GM12874 (cell line): ENCODE measurements at regions not wholly inside any gene's neighbourhood (a gene's known extent, or its start where the extent isn't known, plus 50 kb on each side); places are given as distances from the start of the nearest gene placed in this dataset.

Experiments used
- TF ChIP-seq, protein P1 (sequence below): IDR thresholded peaks from 2 replicates; pipeline ENCODE4 v1.5.1; 2011; ENCODE audit warnings: low read depth, mild to moderate bottlenecking, control low read depth, low read length, moderate library complexity; ENCODE audit not compliant: insufficient read depth

DNA sequence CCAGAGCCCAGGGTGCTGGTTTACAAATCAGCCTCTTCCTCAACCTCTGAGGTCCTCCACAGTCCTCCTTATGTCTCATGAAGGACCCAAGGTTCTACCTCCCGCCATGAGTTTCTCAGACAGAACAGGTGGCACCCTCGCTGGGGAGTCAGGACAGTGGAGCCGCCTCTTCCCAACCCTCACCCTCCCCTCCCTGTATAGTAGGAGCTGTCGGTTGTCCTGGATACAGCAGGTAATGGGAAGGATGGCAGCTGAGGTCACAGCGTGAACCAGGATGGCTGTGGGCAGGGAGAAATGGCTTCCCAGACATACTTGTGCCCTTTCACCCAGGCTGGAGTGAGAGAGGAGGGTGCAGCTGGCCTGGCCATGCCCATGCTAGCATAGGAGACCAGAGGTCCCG is 134.6 kb downstream of the CHST1 start:
- TF ChIP-seq, protein P1, sequence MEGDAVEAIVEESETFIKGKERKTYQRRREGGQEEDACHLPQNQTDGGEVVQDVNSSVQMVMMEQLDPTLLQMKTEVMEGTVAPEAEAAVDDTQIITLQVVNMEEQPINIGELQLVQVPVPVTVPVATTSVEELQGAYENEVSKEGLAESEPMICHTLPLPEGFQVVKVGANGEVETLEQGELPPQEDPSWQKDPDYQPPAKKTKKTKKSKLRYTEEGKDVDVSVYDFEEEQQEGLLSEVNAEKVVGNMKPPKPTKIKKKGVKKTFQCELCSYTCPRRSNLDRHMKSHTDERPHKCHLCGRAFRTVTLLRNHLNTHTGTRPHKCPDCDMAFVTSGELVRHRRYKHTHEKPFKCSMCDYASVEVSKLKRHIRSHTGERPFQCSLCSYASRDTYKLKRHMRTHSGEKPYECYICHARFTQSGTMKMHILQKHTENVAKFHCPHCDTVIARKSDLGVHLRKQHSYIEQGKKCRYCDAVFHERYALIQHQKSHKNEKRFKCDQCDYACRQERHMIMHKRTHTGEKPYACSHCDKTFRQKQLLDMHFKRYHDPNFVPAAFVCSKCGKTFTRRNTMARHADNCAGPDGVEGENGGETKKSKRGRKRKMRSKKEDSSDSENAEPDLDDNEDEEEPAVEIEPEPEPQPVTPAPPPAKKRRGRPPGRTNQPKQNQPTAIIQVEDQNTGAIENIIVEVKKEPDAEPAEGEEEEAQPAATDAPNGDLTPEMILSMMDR, result no peak

DNA sequence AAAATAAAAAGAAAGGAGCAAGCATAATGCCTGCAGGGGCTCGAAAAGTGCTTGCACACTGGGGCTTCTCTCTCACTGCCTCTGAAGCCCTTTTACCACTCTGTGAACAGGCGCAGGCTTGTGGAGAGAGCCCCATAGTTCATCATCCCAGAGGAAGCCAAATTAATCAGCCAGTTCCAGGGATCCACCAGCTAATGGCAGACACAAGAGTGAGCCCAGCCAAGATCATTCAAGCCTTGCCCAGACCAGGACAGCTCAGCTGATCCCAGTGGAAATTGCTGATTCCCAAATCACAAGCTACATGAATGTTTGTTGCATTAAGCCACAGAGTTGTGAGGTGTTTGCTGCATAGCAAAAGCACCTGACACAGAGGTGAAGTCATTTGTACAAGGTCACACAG is 135.3 kb downstream of the CHST1 start:
- TF ChIP-seq, protein P1, result no peak

DNA sequence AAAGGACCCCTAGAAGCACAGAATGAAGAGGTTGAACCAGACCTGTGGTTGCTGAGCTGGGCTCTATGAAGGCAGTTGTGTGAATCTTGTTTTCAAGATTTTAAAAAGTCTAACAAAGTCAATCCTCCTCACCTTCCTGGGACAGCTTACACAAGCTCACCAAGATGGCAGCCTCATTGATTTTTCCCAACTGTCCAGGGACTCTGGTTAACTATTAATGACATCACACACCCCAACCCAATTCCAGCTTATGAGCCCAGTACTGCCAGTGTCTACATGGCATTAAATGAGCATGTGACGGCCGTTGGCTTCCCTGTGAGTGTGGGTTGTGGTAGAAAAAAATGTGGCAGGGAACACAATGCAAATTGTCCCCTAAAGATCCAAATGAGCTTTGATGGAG is 137.0 kb downstream of the CHST1 start:
- TF ChIP-seq, protein P1, result no peak

DNA sequence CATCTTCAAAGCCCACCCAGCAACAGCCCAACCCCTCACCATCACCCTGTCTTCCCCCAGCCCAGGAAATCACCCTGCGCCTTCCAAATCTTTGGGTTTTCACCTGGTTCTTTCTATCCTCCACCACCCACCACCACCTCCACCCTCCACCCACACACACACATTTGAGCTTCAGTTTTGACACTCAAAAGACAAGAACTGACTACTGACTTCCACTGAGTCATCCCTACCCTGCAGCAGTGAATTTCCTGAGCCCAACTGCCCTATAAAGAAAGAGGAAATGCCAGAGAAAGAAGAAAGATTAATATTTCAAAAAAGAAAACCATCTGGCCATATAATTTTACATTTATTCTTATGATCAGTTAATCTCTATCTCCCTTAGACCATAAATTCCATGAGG is 137.5 kb downstream of the CHST1 start:
- TF ChIP-seq, protein P1, result no peak

DNA sequence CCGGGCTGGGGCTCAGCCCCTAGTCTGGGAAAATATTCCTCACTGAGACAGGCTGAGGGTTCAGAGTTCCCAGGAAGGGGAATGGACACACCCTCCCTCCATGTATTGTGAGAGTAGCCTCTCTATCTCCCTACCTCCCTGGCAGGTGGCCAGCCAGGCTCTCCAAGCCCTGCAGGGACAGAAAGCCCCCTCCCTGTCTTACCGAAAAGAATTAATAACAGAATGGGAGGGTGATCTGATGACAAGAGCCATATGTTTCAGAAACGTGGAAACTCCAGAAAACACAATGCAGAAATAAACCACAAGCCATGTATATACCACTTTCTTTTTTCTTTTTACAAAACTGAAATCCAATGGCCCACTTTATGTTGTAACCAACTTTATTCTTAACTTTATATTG is 140.0 kb downstream of the CHST1 start:
- TF ChIP-seq, protein P1, result no peak

- TF ChIP-seq, protein P1, result no peak
Measured at GRCh38 chr11:45523760-45524159, 141.7 kb downstream of the CHST1 start.

- TF ChIP-seq, protein P1, result no peak
Measured at GRCh38 chr11:45518833-45519535, 146.4 kb downstream of the CHST1 start.
